ENCODE measurements at regions not wholly inside any gene's neighbourhood (a gene's known extent, or its start where the extent isn't known, plus 50 kb on each side); places are given as distances from the start of the nearest gene placed in this dataset.

- H3K9ac ChIP-seq (ENCODE audit: low read depth in 1 of 2, low read length in 2 of 2): no peak overlapping the region
- H3K27me3 ChIP-seq (ENCODE audit: control insufficient read depth in 1 of 2, insufficient read depth in 2 of 2, low read length in 2 of 2): no peaks in the 10 kb centered on the region
- no peak overlapping the region for H3K4me3 ChIP-seq (ENCODE audit: low read depth in 1 of 2, low read length in 2 of 2)
- H3K36me3 ChIP-seq (ENCODE audit: control insufficient read depth in 1 of 2, insufficient read depth in 2 of 2, low read length in 2 of 2): no peaks in the 10 kb centered on the region
- H3K9me3 ChIP-seq (ENCODE audit: control insufficient read depth in 1 of 2, low read length in 2 of 2): no peaks in the 10 kb centered on the region
- H3K27ac ChIP-seq (ENCODE audit: low read depth, low read length): no peak overlapping the region
- peaks cover 0 to 7% of the 10 kb centered on the region in 2 donors for H3K4me1 ChIP-seq (ENCODE audit: control insufficient read depth in 1 of 2, insufficient read depth in 2 of 2, low read length in 2 of 2)
Observed at GRCh38 chr16:85486256-85486915, 126.7 kb upstream of the GSE1 start.

GRCh38 chr16:85488414-85488813, 124.7 kb upstream of the GSE1 start:
- Histone ChIP-seq H3K9ac (ENCODE audit: low read depth in 1 of 2, low read length in 2 of 2) (no peak overlapping the region), H3K4me1 (ENCODE audit: control insufficient read depth in 1 of 2, insufficient read depth in 2 of 2, low read length in 2 of 2) (peaks cover 0 to 16% of the 10 kb centered on the region in 2 donors), H3K27ac (ENCODE audit: low read depth, low read length) (no peak overlapping the region), H3K9me3 (ENCODE audit: control insufficient read depth in 1 of 2, low read length in 2 of 2) (no peaks in the 10 kb centered on the region), H3K27me3 (ENCODE audit: control insufficient read depth in 1 of 2, insufficient read depth in 2 of 2, low read length in 2 of 2) (no peaks in the 10 kb centered on the region), H3K4me3 (ENCODE audit: low read depth in 1 of 2, low read length in 2 of 2) (no peak overlapping the region), H3K36me3 (ENCODE audit: control insufficient read depth in 1 of 2, insufficient read depth in 2 of 2, low read length in 2 of 2) (no peaks in the 10 kb centered on the region)

- no peak overlapping the region for H3K27ac ChIP-seq (ENCODE audit: low read depth, low read length)
- H3K4me3 ChIP-seq (ENCODE audit: low read depth in 1 of 2, low read length in 2 of 2): no peak overlapping the region
- H3K9me3 ChIP-seq (ENCODE audit: control insufficient read depth in 1 of 2, low read length in 2 of 2): no peaks in the 10 kb centered on the region
- no peak overlapping the region for H3K9ac ChIP-seq (ENCODE audit: low read depth in 1 of 2, low read length in 2 of 2)
- H3K27me3 ChIP-seq (ENCODE audit: control insufficient read depth in 1 of 2, insufficient read depth in 2 of 2, low read length in 2 of 2): no peaks in the 10 kb centered on the region
- no peaks in the 10 kb centered on the region for H3K36me3 ChIP-seq (ENCODE audit: control insufficient read depth in 1 of 2, insufficient read depth in 2 of 2, low read length in 2 of 2)
- peaks cover 0 to 10% of the 10 kb centered on the region in 2 donors for H3K4me1 ChIP-seq (ENCODE audit: control insufficient read depth in 1 of 2, insufficient read depth in 2 of 2, low read length in 2 of 2)
Observed at GRCh38 chr16:85490407-85491057, 122.6 kb upstream of the GSE1 start.

GRCh38 chr16:85491058-85491771, 121.9 kb upstream of the GSE1 start:
- no peak overlapping the region for H3K9ac ChIP-seq (ENCODE audit: low read depth in 1 of 2, low read length in 2 of 2)
- H3K9me3 ChIP-seq (ENCODE audit: control insufficient read depth in 1 of 2, low read length in 2 of 2): no peaks in the 10 kb centered on the region
- peaks cover 0 to 10% of the 10 kb centered on the region in 2 donors for H3K4me1 ChIP-seq (ENCODE audit: control insufficient read depth in 1 of 2, insufficient read depth in 2 of 2, low read length in 2 of 2)
- no peaks in the 10 kb centered on the region for H3K36me3 ChIP-seq (ENCODE audit: control insufficient read depth in 1 of 2, insufficient read depth in 2 of 2, low read length in 2 of 2)
- no peak overlapping the region for H3K27ac ChIP-seq (ENCODE audit: low read depth, low read length)
- no peak overlapping the region for H3K4me3 ChIP-seq (ENCODE audit: low read depth in 1 of 2, low read length in 2 of 2)
- H3K27me3 ChIP-seq (ENCODE audit: control insufficient read depth in 1 of 2, insufficient read depth in 2 of 2, low read length in 2 of 2): no peaks in the 10 kb centered on the region

DNA sequence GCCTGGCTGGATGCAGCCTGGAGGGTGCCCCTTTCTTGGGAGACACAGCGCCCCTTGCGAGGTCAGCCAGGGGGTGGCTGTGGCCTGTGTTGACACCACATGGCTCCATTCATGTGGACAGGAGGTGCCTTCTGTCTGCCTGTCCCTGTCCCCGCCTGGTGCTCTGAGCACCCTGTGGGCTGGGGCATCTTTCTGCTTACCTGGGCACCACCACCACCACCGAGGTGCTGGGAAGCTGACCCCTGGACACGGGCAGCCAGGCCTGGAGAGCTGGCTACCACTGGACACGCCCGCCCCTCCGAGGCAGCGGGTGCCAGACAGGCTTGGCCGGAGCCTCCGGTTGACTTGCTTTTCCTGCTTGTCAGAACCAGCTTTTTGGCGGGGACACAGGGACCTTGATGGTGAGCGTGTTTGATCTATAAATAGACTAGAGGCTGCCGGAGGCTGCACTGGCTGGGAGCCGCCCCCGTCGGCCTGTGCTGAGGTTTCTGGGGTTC, 121.3 kb upstream of the GSE1 start:
- H3K4me1 ChIP-seq (ENCODE audit: control insufficient read depth in 1 of 2, insufficient read depth in 2 of 2, low read length in 2 of 2): peaks cover 0 to 10% of the 10 kb centered on the region in 2 donors
- H3K9me3 ChIP-seq (ENCODE audit: control insufficient read depth in 1 of 2, low read length in 2 of 2): no peaks in the 10 kb centered on the region
- no peaks in the 10 kb centered on the region for H3K27me3 ChIP-seq (ENCODE audit: control insufficient read depth in 1 of 2, insufficient read depth in 2 of 2, low read length in 2 of 2)
- H3K36me3 ChIP-seq (ENCODE audit: control insufficient read depth in 1 of 2, insufficient read depth in 2 of 2, low read length in 2 of 2): no peaks in the 10 kb centered on the region
- H3K27ac ChIP-seq (ENCODE audit: low read depth, low read length): no peak overlapping the region
- H3K9ac ChIP-seq (ENCODE audit: low read depth in 1 of 2, low read length in 2 of 2): no peak overlapping the region
- H3K4me3 ChIP-seq (ENCODE audit: low read depth in 1 of 2, low read length in 2 of 2): no peak overlapping the region

DNA sequence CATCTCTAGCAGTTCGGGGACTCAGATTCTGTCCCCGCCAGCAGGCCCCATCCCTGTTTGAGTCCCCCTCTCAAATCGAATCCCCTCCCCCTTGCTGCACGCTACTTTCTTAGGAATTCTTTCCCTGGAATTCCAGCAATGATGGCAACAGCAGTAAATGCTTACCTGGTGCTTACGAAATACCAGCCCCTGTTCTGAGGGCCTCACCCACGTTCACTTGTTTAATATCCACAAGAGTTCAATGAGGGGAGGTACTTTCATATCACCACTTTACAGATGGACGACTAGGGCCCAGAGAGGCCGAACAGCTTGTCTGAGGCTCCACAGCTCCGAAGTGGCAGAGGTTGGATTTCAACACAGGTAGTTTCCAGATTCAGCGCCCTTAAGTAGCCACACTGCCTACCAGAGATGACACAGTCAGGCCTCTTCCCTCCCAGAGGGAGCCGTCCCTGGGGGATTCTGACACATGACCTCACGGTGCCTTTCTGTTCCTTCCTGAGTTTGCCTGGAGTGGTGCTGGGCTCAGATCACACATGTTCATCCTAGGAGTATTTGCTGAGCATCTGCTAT, 120.7 kb upstream of the GSE1 start:
- no peak overlapping the region for H3K4me3 ChIP-seq (ENCODE audit: low read depth in 1 of 2, low read length in 2 of 2)
- H3K27ac ChIP-seq (ENCODE audit: low read depth, low read length): no peak overlapping the region
- H3K27me3 ChIP-seq (ENCODE audit: control insufficient read depth in 1 of 2, insufficient read depth in 2 of 2, low read length in 2 of 2): no peaks in the 10 kb centered on the region
- peaks cover 0 to 10% of the 10 kb centered on the region in 2 donors for H3K4me1 ChIP-seq (ENCODE audit: control insufficient read depth in 1 of 2, insufficient read depth in 2 of 2, low read length in 2 of 2)
- H3K36me3 ChIP-seq (ENCODE audit: control insufficient read depth in 1 of 2, insufficient read depth in 2 of 2, low read length in 2 of 2): no peaks in the 10 kb centered on the region
- no peaks in the 10 kb centered on the region for H3K9me3 ChIP-seq (ENCODE audit: control insufficient read depth in 1 of 2, low read length in 2 of 2)
- H3K9ac ChIP-seq (ENCODE audit: low read depth in 1 of 2, low read length in 2 of 2): no peak overlapping the region

DNA sequence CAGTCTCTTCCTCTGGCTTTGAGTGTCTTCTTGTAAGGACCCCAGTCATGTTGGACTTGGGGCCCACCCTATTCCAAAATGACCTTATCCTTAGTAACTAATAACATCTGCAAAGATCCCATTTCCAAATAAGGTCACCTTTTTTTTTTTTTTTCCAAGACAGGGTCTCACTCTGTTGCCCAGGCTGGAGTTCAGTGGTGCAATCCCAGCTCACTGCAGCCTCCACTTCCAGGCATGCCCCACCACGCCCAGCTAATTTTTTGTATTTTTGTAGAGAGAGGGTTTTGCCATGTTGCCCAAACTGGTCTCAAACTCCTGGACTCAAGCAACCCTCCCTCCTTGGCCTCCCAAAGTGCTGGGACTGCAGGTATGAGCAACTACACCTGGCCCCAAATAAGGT, 118.8 kb upstream of the GSE1 start:
- H3K4me3 ChIP-seq (ENCODE audit: low read depth in 1 of 2, low read length in 2 of 2): no peak overlapping the region
- H3K27me3 ChIP-seq (ENCODE audit: control insufficient read depth in 1 of 2, insufficient read depth in 2 of 2, low read length in 2 of 2): no peaks in the 10 kb centered on the region
- no peaks in the 10 kb centered on the region for H3K36me3 ChIP-seq (ENCODE audit: control insufficient read depth in 1 of 2, insufficient read depth in 2 of 2, low read length in 2 of 2)
- H3K9ac ChIP-seq (ENCODE audit: low read depth in 1 of 2, low read length in 2 of 2): no peak overlapping the region
- H3K27ac ChIP-seq (ENCODE audit: low read depth, low read length): no peak overlapping the region
- H3K9me3 ChIP-seq (ENCODE audit: control insufficient read depth in 1 of 2, low read length in 2 of 2): no peaks in the 10 kb centered on the region
- peaks cover 0 to 10% of the 10 kb centered on the region in 2 donors for H3K4me1 ChIP-seq (ENCODE audit: control insufficient read depth in 1 of 2, insufficient read depth in 2 of 2, low read length in 2 of 2)

- H3K4me1 ChIP-seq (ENCODE audit: control insufficient read depth in 1 of 2, insufficient read depth in 2 of 2, low read length in 2 of 2): peaks cover 0 to 10% of the 10 kb centered on the region in 2 donors
- no peaks in the 10 kb centered on the region for H3K27me3 ChIP-seq (ENCODE audit: control insufficient read depth in 1 of 2, insufficient read depth in 2 of 2, low read length in 2 of 2)
- H3K9ac ChIP-seq (ENCODE audit: low read depth in 1 of 2, low read length in 2 of 2): no peak overlapping the region
- H3K27ac ChIP-seq (ENCODE audit: low read depth, low read length): no peak overlapping the region
- no peaks in the 10 kb centered on the region for H3K9me3 ChIP-seq (ENCODE audit: control insufficient read depth in 1 of 2, low read length in 2 of 2)
- H3K36me3 ChIP-seq (ENCODE audit: control insufficient read depth in 1 of 2, insufficient read depth in 2 of 2, low read length in 2 of 2): no peaks in the 10 kb centered on the region
- H3K4me3 ChIP-seq (ENCODE audit: low read depth in 1 of 2, low read length in 2 of 2): no peak overlapping the region
Observed at GRCh38 chr16:85495259-85495658, 117.9 kb upstream of the GSE1 start.

DNA sequence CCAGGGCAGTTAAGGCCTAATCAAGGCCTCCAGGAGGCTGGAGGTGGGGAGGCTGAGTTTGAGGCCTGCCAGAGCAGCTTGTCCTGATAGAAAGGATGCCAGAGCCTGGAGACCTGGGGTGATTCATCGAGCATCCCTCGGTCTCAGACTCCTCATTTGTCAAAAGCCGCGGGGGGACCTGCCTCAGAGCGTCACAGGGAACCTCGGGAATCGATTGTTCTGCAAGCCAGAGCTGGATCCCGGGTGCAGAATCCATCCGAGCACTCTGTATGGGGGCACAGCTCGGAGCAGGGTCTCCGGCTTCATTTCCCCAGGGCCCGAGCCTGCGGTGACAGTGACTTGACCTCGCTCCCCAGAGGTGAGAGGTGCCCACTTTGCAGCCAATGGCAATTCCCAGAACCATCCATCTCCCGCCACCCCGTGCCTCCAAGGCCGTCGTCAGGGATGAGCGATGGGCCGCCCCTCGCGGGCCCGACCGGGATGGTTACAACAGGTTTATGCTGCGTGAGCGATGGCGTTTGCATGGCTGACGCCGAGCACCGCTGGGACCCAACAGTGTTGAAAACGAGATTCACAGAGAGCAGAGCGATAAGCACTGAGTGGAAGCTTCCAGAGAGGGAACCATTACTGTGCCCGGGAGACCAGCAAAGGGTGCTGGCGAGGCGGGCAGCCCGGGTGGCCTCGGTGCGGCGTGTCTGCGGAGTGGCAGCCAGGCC, 117.1 kb upstream of the GSE1 start:
- no peak overlapping the region for H3K4me3 ChIP-seq (ENCODE audit: low read depth in 1 of 2, low read length in 2 of 2)
- no peaks in the 10 kb centered on the region for H3K27me3 ChIP-seq (ENCODE audit: control insufficient read depth in 1 of 2, insufficient read depth in 2 of 2, low read length in 2 of 2)
- no peaks in the 10 kb centered on the region for H3K9me3 ChIP-seq (ENCODE audit: control insufficient read depth in 1 of 2, low read length in 2 of 2)
- no peak overlapping the region for H3K27ac ChIP-seq (ENCODE audit: low read depth, low read length)
- no peaks in the 10 kb centered on the region for H3K36me3 ChIP-seq (ENCODE audit: control insufficient read depth in 1 of 2, insufficient read depth in 2 of 2, low read length in 2 of 2)
- peaks cover 0 to 10% of the 10 kb centered on the region in 2 donors for H3K4me1 ChIP-seq (ENCODE audit: control insufficient read depth in 1 of 2, insufficient read depth in 2 of 2, low read length in 2 of 2)
- no peak overlapping the region for H3K9ac ChIP-seq (ENCODE audit: low read depth in 1 of 2, low read length in 2 of 2)

Measured in duodenal mucosa (tissue), 2 donors.